HFFc6 (cell line): ENCODE measurements at regions not wholly inside any gene's neighbourhood (a gene's known extent, or its start where the extent isn't known, plus 50 kb on each side); places are given as distances from the start of the nearest gene placed in this dataset.

Experiments
- DNase-seq: peaks from one replicate; pipeline ENCODE4 v3.0.0-alpha.2; 2018
- H3K27ac Mint-ChIP-seq: 2 replicates; pipeline ENCODE4 v1.8.0; 2020; ENCODE audit warnings: mild to moderate bottlenecking, mixed read lengths
- H3K27me3 Mint-ChIP-seq: 2 replicates; pipeline ENCODE4 v1.8.0; 2021; ENCODE audit warnings: mild to moderate bottlenecking, moderate library complexity, mixed read lengths; ENCODE audit not compliant: insufficient read depth
- H3K36me3 Mint-ChIP-seq: 2 replicates; pipeline ENCODE4 v1.8.0; 2021; ENCODE audit warnings: low read depth, mixed read lengths
- H3K4me1 Mint-ChIP-seq: 2 replicates; pipeline ENCODE4 v1.8.0; 2020; ENCODE audit warnings: low read depth, mixed read lengths
- H3K4me3 Mint-ChIP-seq: 2 replicates; pipeline ENCODE4 v1.8.0; 2020; ENCODE audit warnings: mild to moderate bottlenecking, moderate library complexity, mixed read lengths
- H3K9me3 Mint-ChIP-seq: 2 replicates; pipeline ENCODE4 v1.8.0; 2020; ENCODE audit warnings: mild to moderate bottlenecking, mixed read lengths
- TF ChIP-seq, protein P1 (sequence below): fragments of 200-600 bp; sonication (generic); IDR thresholded peaks from 2 replicates; pipeline ENCODE4 v1.5.0; 2021; ENCODE audit warnings: antibody characterized with exemption, mild to moderate bottlenecking

GRCh38 chr4:151953795-151954372, 193.1 kb upstream of the GATB start:
- no peaks in the 10 kb centered on the region for H3K36me3 Mint-ChIP-seq
- no peaks in the 10 kb centered on the region for H3K9me3 Mint-ChIP-seq
- no peak overlapping the region for H3K27ac Mint-ChIP-seq
- TF ChIP-seq, protein P1, sequence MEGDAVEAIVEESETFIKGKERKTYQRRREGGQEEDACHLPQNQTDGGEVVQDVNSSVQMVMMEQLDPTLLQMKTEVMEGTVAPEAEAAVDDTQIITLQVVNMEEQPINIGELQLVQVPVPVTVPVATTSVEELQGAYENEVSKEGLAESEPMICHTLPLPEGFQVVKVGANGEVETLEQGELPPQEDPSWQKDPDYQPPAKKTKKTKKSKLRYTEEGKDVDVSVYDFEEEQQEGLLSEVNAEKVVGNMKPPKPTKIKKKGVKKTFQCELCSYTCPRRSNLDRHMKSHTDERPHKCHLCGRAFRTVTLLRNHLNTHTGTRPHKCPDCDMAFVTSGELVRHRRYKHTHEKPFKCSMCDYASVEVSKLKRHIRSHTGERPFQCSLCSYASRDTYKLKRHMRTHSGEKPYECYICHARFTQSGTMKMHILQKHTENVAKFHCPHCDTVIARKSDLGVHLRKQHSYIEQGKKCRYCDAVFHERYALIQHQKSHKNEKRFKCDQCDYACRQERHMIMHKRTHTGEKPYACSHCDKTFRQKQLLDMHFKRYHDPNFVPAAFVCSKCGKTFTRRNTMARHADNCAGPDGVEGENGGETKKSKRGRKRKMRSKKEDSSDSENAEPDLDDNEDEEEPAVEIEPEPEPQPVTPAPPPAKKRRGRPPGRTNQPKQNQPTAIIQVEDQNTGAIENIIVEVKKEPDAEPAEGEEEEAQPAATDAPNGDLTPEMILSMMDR = no peak
- no peak for DNase-seq
- peaks cover 77% of the 10 kb centered on the region for H3K4me1 Mint-ChIP-seq
- no peaks in the 10 kb centered on the region; the same call in 1 of the 2 replicates for H3K27me3 Mint-ChIP-seq
- peak overlapping the region; percentile 3; the same call in 1 of the 2 replicates for H3K4me3 Mint-ChIP-seq

DNA sequence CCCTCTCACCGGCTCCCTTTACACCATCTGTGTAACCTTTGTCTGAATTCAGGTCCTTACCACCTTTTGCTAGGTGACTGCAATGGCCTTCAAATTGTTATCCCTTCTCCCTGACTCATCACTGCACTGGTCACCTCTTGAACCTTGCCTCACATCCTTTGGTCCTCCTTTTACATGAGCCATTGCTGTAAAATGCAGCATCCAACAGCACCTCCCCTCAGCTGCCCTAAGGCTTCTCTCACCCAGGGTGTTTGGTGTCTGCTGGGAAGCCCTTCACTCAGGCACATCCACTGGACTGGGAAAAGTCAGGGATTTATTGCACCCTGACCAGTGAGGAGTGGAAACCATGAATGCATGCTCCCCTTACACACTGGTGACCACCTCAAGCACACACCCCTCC, 192.5 kb upstream of the GATB start:
- TF ChIP-seq, protein P1 = no peak
- Mint-ChIP-seq H3K27ac (no peak overlapping the region), H3K9me3 (no peaks in the 10 kb centered on the region), H3K36me3 (no peaks in the 10 kb centered on the region), H3K27me3 (no peaks in the 10 kb centered on the region; the same call in 1 of the 2 replicates), H3K4me1 (peaks cover 83% of the 10 kb centered on the region), H3K4me3 (no peak overlapping the region)
- DNase-seq = peak; percentile 38

- DNase-seq = no peak
- Mint-ChIP-seq H3K27me3 (no peaks in the 10 kb centered on the region; the same call in 1 of the 2 replicates), H3K27ac (no peak overlapping the region), H3K4me1 (peaks cover 87% of the 10 kb centered on the region), H3K36me3 (peaks cover 5% of the 10 kb centered on the region), H3K4me3 (no peak overlapping the region), H3K9me3 (peaks cover 5% of the 10 kb centered on the region)
- TF ChIP-seq, protein P1 = no peak
Observed at GRCh38 chr4:151952711-151953254, 192.0 kb upstream of the GATB start.

GRCh38 chr4:151952137-151952536, 191.3 kb upstream of the GATB start:
- Mint-ChIP-seq H3K4me3 (no peak overlapping the region), H3K27ac (peak overlapping the region; percentile 19), H3K4me1 (peaks cover 86% of the 10 kb centered on the region), H3K27me3 (no peaks in the 10 kb centered on the region), H3K9me3 (peaks cover 11% of the 10 kb centered on the region), H3K36me3 (peaks cover 11% of the 10 kb centered on the region)
- TF ChIP-seq, protein P1 = no peak
- DNase-seq = no peak

DNA sequence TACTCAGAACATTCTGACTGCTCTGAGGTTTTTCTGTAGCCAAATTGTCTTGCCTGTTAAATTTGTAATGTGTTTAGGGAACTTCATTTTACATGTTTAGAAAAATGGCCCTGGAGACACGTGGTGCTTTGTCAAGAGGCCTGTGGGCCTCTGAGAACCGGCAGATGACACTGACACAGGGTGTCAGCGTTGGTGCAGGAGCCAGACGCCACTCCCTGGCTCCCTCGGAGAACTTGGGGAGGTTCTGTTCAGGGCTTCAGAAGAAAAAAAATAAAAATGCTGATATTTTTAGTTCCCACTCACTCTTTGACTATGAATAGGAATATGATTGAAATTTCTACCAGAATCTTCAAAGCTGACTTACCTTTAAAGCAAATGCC, 190.9 kb upstream of the GATB start:
- DNase-seq = no peak
- H3K27ac Mint-ChIP-seq = no peak overlapping the region
- H3K36me3 Mint-ChIP-seq = peaks cover 14% of the 10 kb centered on the region
- no peaks in the 10 kb centered on the region for H3K27me3 Mint-ChIP-seq
- peaks cover 16% of the 10 kb centered on the region for H3K9me3 Mint-ChIP-seq
- H3K4me3 Mint-ChIP-seq = no peak overlapping the region
- H3K4me1 Mint-ChIP-seq = peaks cover 81% of the 10 kb centered on the region
- TF ChIP-seq, protein P1 = no peak
